Loucy (cell line): ENCODE measurements at regions not wholly inside any gene's neighbourhood (a gene's known extent, or its start where the extent isn't known, plus 50 kb on each side); places are given as distances from the start of the nearest gene placed in this dataset.

Experiments
- H2AFZ ChIP-seq: fragments of 200-600 bp; sonication (generic); 2 replicates; pipeline ENCODE4 v1.6.0; 2016; ENCODE audit warnings: antibody characterized with exemption, mild to moderate bottlenecking, low read length, moderate library complexity
- H3F3A ChIP-seq: fragments of 200-600 bp; 2 replicates; pipeline ENCODE4 v1.6.0; 2016; ENCODE audit warnings: antibody characterized with exemption, low read depth, mild to moderate bottlenecking
- H3K27me3 ChIP-seq: fragments of 200-600 bp; sonication (generic); 2 replicates; pipeline ENCODE4 v1.6.1; 2014; ENCODE audit warnings: low read length, mild to moderate bottlenecking; ENCODE audit not compliant: insufficient read depth, poor library complexity, severe bottlenecking
- H3K36me3 ChIP-seq: fragments of 200-600 bp; sonication (generic); 2 replicates; pipeline ENCODE4 v1.6.1; 2016; ENCODE audit warnings: low read length; ENCODE audit not compliant: insufficient read depth
- H3K4me1 ChIP-seq: fragments of 200-600 bp; sonication (generic); 2 replicates; pipeline ENCODE4 v1.5.1; 2014; ENCODE audit warnings: low read length, mild to moderate bottlenecking; ENCODE audit not compliant: insufficient read depth, poor library complexity, severe bottlenecking
- H3K4me2 ChIP-seq: fragments of 200-600 bp; sonication (generic); 2 replicates; pipeline ENCODE4 v1.6.0; 2014; ENCODE audit warnings: antibody characterized with exemption, low read length, low read depth, mild to moderate bottlenecking; ENCODE audit not compliant: poor library complexity, severe bottlenecking
- H3K4me3 ChIP-seq: fragments of 200-600 bp; sonication (generic); 2 replicates; pipeline ENCODE4 v1.5.1; 2014; ENCODE audit warnings: low read length, mild to moderate bottlenecking, mixed read lengths; ENCODE audit not compliant: poor library complexity, severe bottlenecking
- H3K79me2 ChIP-seq: fragments of 200-600 bp; sonication (generic); 2 replicates; pipeline ENCODE4 v1.6.1; 2014; ENCODE audit warnings: low read length; ENCODE audit not compliant: insufficient read depth
- H3K9ac ChIP-seq: fragments of 200-600 bp; sonication (generic); 2 replicates; pipeline ENCODE4 v1.6.0; 2014; ENCODE audit warnings: mild to moderate bottlenecking, low read depth, low read length, moderate library complexity; ENCODE audit not compliant: poor library complexity, severe bottlenecking
- H3K9me2 ChIP-seq: fragments of 200-600 bp; sonication (generic); replicated peaks from 2 replicates; pipeline ENCODE4 v1.6.1; 2016; ENCODE audit warnings: low read depth, low read length, mixed read lengths
- H3K9me3 ChIP-seq: fragments of 200-600 bp; sonication (generic); 2 replicates; pipeline ENCODE4 v1.6.1; 2014; ENCODE audit warnings: mild to moderate bottlenecking, antibody characterized with exemption, low read length, low read depth; ENCODE audit not compliant: insufficient read depth
- H4K20me1 ChIP-seq: fragments of 200-600 bp; sonication (generic); 2 replicates; pipeline ENCODE4 v1.6.0; 2014; ENCODE audit warnings: antibody characterized with exemption, low read length, mild to moderate bottlenecking; ENCODE audit not compliant: insufficient read depth, poor library complexity, severe bottlenecking
- CTCF ChIP-seq: fragments of 200-600 bp; sonication (generic); conservative IDR thresholded peaks from 2 replicates; pipeline ENCODE4 v1.5.1; 2014; ENCODE audit warnings: mild to moderate bottlenecking, antibody characterized with exemption, low read length
- EZH2phosphoT487 ChIP-seq: fragments of 200-600 bp; IDR thresholded peaks from 2 replicates; pipeline ENCODE4 v1.6.1; 2018; ENCODE audit warnings: antibody characterized with exemption, mild to moderate bottlenecking, moderate library complexity, borderline replicate concordance

GRCh38 chr3:117756563-117756962 lies 1047.0 kb downstream of the TUSC7 start:
- Histone ChIP-seq H3K4me2 (no peak overlapping the region), H4K20me1 (no peaks in the 10 kb centered on the region), H3K9ac (no peak overlapping the region), H2AFZ (no peak overlapping the region), H3K27me3 (no peaks in the 10 kb centered on the region), H3K36me3 (no peaks in the 10 kb centered on the region), H3K79me2 (no peaks in the 10 kb centered on the region), H3F3A (no peaks in the 10 kb centered on the region), H3K4me3 (no peak overlapping the region), H3K9me3 (no peaks in the 10 kb centered on the region), H3K4me1 (no peaks in the 10 kb centered on the region), H3K9me2 (no peaks in the 10 kb centered on the region)
- TF ChIP-seq EZH2phosphoT487 = no peak

- H4K20me1 ChIP-seq = no peaks in the 10 kb centered on the region
- no peaks in the 10 kb centered on the region for H3K4me1 ChIP-seq
- TF ChIP-seq EZH2phosphoT487 = no peak
- no peak for TF ChIP-seq CTCF
- no peaks in the 10 kb centered on the region for H3K27me3 ChIP-seq
- H3K9me3 ChIP-seq = no peaks in the 10 kb centered on the region
- no peak overlapping the region for H3K4me3 ChIP-seq
- H3K9me2 ChIP-seq = no peaks in the 10 kb centered on the region
- no peaks in the 10 kb centered on the region for H3K79me2 ChIP-seq
- H3K9ac ChIP-seq = no peak overlapping the region
- no peak overlapping the region for H2AFZ ChIP-seq
- no peaks in the 10 kb centered on the region for H3F3A ChIP-seq
- H3K4me2 ChIP-seq = no peak overlapping the region
- no peaks in the 10 kb centered on the region for H3K36me3 ChIP-seq
Measured at GRCh38 chr3:117761703-117762620, 1052.4 kb downstream of the TUSC7 start.

GRCh38 chr3:117762621-117763037 lies 1053.0 kb downstream of the TUSC7 start:
- H2AFZ ChIP-seq = no peak overlapping the region
- H3K4me3 ChIP-seq = no peak overlapping the region
- no peaks in the 10 kb centered on the region for H3K79me2 ChIP-seq
- TF ChIP-seq CTCF (no peak), EZH2phosphoT487 (no peak)
- no peaks in the 10 kb centered on the region for H3K4me1 ChIP-seq
- H4K20me1 ChIP-seq = no peaks in the 10 kb centered on the region
- H3K4me2 ChIP-seq = no peak overlapping the region
- no peaks in the 10 kb centered on the region for H3K9me2 ChIP-seq
- H3K36me3 ChIP-seq = no peaks in the 10 kb centered on the region
- H3F3A ChIP-seq = no peaks in the 10 kb centered on the region
- H3K9ac ChIP-seq = no peak overlapping the region
- H3K27me3 ChIP-seq = no peaks in the 10 kb centered on the region
- no peaks in the 10 kb centered on the region for H3K9me3 ChIP-seq
